ENCODE measurements at regions not wholly inside any gene's neighbourhood (a gene's known extent, or its start where the extent isn't known, plus 50 kb on each side); places are given as distances from the start of the nearest gene placed in this dataset.

DNA sequence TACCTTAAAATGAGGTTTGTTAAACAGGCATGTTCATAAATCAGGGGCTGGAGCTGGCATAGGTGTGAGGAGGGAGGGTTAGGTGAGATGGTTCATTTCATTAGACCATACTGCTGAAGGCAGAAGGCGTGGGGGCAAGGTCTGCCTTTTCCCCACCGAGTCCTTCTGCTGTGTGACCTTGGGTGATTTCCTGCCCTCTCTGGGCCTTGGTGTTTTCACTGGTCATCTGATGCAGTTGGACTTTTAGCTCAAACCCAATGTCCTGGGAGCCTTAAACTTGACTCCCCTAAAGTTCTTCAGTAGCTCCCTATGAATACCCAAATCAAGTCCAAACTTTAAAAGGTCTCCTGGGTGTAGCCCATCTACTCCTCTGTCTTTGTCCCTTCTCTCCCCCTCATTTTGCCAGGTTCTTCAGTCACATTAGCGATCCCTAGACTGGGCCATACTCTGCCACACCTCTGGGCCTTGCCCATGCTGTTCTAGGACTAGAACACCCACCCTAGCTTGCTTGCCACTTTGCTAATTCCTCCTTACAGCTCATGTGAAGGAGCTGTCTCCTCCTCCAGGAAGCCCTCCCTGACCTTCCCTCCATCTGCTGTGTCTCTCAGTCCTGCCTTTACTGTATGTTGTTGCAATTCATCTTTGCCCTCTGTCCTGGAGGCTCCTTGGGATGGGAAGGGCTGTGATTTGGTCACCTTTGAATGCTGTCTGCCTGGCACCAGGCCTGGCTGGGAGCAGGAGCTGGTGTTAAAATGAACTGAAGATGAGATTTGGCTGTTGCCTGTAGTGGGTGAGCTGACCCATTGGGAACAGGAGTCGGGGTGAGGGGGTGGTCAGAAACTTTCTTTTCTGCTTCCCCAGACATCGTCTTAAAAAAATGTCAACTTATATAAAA is 85.4 kb upstream of the HS6ST1 start:
- Histone ChIP-seq H3K4me3 (no peak overlapping the region), H3K27me3 (no peaks in the 10 kb centered on the region), H3K27ac (no peak overlapping the region), H3K36me3 (no peaks in the 10 kb centered on the region), H3K9me3 (no peaks in the 10 kb centered on the region), H3K4me1 (no peaks in the 10 kb centered on the region)
- ATAC-seq: no peak
- TF ChIP-seq POLR2AphosphoS5 (IDR thresholded peaks at IDR 0.05) (no peak), EP300 (IDR thresholded peaks at IDR 0.05) (no peak), POLR2A (IDR thresholded peaks at IDR 0.05) (no peak)
- TF ChIP-seq, protein P1, sequence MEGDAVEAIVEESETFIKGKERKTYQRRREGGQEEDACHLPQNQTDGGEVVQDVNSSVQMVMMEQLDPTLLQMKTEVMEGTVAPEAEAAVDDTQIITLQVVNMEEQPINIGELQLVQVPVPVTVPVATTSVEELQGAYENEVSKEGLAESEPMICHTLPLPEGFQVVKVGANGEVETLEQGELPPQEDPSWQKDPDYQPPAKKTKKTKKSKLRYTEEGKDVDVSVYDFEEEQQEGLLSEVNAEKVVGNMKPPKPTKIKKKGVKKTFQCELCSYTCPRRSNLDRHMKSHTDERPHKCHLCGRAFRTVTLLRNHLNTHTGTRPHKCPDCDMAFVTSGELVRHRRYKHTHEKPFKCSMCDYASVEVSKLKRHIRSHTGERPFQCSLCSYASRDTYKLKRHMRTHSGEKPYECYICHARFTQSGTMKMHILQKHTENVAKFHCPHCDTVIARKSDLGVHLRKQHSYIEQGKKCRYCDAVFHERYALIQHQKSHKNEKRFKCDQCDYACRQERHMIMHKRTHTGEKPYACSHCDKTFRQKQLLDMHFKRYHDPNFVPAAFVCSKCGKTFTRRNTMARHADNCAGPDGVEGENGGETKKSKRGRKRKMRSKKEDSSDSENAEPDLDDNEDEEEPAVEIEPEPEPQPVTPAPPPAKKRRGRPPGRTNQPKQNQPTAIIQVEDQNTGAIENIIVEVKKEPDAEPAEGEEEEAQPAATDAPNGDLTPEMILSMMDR (IDR thresholded peaks at IDR 0.05): no peak
- 90% methylated on average over 4 of the region's 5 CpGs; no CpG with 5 or more reads in 1 of the 2 donors for WGBS, 2 donors (ENCODE audit: low coverage in 1 of 2)

DNA sequence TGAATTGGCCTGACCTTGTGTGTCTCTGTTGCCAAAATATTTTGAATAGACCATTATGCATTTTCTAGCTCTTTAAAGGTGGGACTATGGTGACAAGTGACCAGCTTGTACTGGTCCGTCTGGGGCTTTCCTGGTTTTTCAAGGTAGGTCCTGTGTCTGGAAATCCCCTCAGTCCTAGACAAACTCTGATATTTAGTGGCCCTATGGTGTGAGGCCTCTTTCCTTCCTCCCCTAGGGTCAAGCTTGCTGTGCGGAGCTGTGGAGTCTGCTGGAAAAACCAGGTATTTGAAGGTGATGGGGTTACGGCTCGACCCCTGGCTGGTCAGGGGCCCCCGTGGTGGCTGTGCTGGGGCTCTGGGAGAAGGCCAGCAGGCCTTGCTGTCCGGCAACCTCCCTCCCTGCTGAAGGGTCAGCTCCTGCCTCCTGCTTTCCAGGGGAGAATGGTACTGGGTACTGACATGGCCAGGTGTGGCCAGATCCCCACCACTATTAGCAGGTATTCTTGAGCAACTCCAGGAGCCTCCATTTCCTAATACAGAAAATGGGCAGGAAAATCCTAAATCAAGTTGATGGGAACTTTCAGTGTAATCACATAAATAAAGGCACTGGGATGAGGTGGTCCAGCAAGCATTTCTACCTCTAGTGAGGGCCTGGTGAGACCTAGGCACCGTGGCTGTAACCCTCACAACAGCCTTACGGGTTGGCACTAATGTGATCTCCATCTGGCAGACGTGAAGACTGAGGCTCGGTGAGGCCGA is 86.2 kb upstream of the HS6ST1 start:
- TF ChIP-seq, protein P1 (IDR thresholded peaks at IDR 0.05): no peak
- no peak for TF ChIP-seq POLR2AphosphoS5 (IDR thresholded peaks at IDR 0.05)
- TF ChIP-seq EP300 (IDR thresholded peaks at IDR 0.05): no peak
- no peak for TF ChIP-seq POLR2A (IDR thresholded peaks at IDR 0.05)
- no peak overlapping the region for H3K27ac ChIP-seq
- WGBS, 2 donors (ENCODE audit: low coverage in 1 of 2): 56 to 79% methylated on average over 1 to 3 of the region's 11 CpGs
- no peak for ATAC-seq
- no peaks in the 10 kb centered on the region for H3K4me1 ChIP-seq
- no peaks in the 10 kb centered on the region for H3K27me3 ChIP-seq
- H3K36me3 ChIP-seq: no peaks in the 10 kb centered on the region
- H3K4me3 ChIP-seq: no peak overlapping the region
- H3K9me3 ChIP-seq: no peaks in the 10 kb centered on the region

DNA sequence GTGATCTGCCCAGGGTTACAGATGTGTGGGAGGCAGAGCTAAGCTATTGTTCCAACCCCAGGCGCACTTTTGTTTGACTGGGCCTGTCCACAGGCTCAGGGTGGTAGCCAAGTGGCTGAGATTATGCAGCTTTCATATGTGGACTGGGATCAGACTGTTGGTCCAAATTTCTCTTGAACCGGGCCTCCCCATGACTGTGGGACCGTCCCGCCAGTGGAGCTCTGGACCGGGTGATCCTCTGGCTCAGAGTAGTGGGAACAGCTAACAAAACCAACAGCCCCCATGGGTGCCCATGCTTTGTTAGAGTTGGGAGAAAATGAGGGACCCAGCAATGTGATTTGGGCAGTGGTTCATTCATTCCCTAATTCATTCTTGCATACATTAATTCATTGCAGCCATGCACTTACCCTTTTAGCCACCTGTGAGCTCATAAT is 86.8 kb upstream of the HS6ST1 start:
- TF ChIP-seq POLR2A (IDR thresholded peaks at IDR 0.05) (no peak), EP300 (IDR thresholded peaks at IDR 0.05) (no peak), POLR2AphosphoS5 (IDR thresholded peaks at IDR 0.05) (no peak)
- TF ChIP-seq, protein P1 (IDR thresholded peaks at IDR 0.05): no peak
- Histone ChIP-seq H3K4me1 (no peaks in the 10 kb centered on the region), H3K27me3 (no peaks in the 10 kb centered on the region), H3K27ac (no peak overlapping the region), H3K36me3 (no peaks in the 10 kb centered on the region), H3K9me3 (no peaks in the 10 kb centered on the region), H3K4me3 (no peak overlapping the region)
- ATAC-seq: no peak
- 100% methylated on average over 1 of the region's 5 CpGs; no CpG with 5 or more reads in 1 of the 2 donors for WGBS, 2 donors (ENCODE audit: low coverage in 1 of 2)

DNA sequence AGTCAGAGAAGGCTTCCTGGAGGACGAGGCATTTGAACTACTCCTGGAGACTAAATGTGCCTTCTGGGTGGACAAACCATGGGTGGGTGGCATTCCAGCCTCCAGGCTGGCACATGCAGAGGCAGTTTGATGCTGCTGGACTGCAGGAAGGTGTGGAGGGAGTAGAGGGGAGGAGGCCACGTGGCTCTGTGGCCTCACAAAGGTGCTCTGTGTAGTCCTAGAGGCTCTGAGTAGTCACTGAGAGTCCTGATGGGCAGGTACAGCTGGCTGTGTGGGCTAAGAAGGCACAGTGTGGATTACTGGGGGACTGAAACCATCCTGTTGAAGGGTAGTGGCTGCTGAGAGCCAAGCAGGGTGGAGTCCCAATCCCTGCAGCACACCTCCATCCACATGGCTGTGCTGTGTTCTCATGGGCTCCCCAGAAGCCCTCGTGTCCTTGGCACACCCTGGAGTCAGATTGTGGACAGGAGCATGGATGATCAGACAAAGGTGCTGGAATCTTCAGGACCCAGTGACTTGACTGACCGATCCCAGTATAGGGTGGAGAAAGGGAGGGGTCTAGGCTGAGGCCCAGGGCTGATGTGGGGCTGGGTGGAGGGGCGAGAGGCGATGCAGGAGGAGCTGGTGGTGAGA is 87.4 kb upstream of the HS6ST1 start:
- no peaks in the 10 kb centered on the region for H3K27me3 ChIP-seq
- H3K27ac ChIP-seq: no peak overlapping the region
- TF ChIP-seq EP300 (IDR thresholded peaks at IDR 0.05): no peak
- TF ChIP-seq POLR2A (IDR thresholded peaks at IDR 0.05): no peak
- TF ChIP-seq POLR2AphosphoS5 (IDR thresholded peaks at IDR 0.05): no peak
- TF ChIP-seq, protein P1 (IDR thresholded peaks at IDR 0.05): no peak
- no peaks in the 10 kb centered on the region for H3K36me3 ChIP-seq
- H3K9me3 ChIP-seq: no peaks in the 10 kb centered on the region
- no peak for ATAC-seq
- H3K4me1 ChIP-seq: no peaks in the 10 kb centered on the region
- WGBS, 2 donors (ENCODE audit: low coverage in 1 of 2): 78 to 82% methylated on average over 3 of the region's 6 CpGs
- no peak overlapping the region for H3K4me3 ChIP-seq

Measured in gastroesophageal sphincter (tissue), 4 donors.